Gastrocnemius medialis (tissue), 4 donors: ENCODE measurements at regions not wholly inside any gene's neighbourhood (a gene's known extent, or its start where the extent isn't known, plus 50 kb on each side); places are given as distances from the start of the nearest gene placed in this dataset.
"Not testable (repeated sequence)": the region's sequence is repeated elsewhere in the genome, so short reads cannot be mapped to it uniquely, and the experiment has no call there.

Experiments used
- ATAC-seq, 2 donors: fragments of 150-250 bp; one replicate each; pipeline ENCODE4 v1.9.1; 2016
- DNase-seq, 2 donors: peaks; one replicate each; pipeline ENCODE4 v3.0.0-alpha.2; 2019
- H3K27ac ChIP-seq, 4 donors: fragments of 200-600 bp; sonication (generic); 1 replicate in 1 of 4; 2 replicates in 3 of 4; pipeline ENCODE4 v1.5.1; 2016 to 2018; ENCODE audit warnings: mild to moderate bottlenecking in 2 of 4, moderate library complexity in 1 of 4
- H3K27me3 ChIP-seq, 3 donors: fragments of 200-600 bp; sonication (generic) in 2 of 3; 1 replicate in 1 of 3; 2 replicates in 2 of 3; pipeline versions ENCODE4 v1.5.1 to v1.6.0; 2016 to 2019; ENCODE audit warnings: mild to moderate bottlenecking in 1 of 3, moderate library complexity in 1 of 3
- H3K36me3 ChIP-seq, 2 donors: fragments of 200-600 bp; sonication (generic) in 1 of 2; one replicate each; pipeline ENCODE4 v1.5.1; 2017 to 2018
- H3K4me1 ChIP-seq, 2 donors: fragments of 200-600 bp; sonication (generic) in 1 of 2; one replicate each; pipeline ENCODE4 v1.5.1; 2016 to 2017; ENCODE audit warnings: mild to moderate bottlenecking in 2 of 2
- H3K4me3 ChIP-seq, 4 donors: fragments of 200-600 bp; sonication (generic) in 3 of 4; 1 replicate in 1 of 4; 2 replicates in 3 of 4; pipeline ENCODE4 v1.5.1; 2016 to 2019; ENCODE audit warnings: mild to moderate bottlenecking in 2 of 4
- H3K9me3 ChIP-seq, 3 donors: fragments of 200-600 bp; sonication (generic) in 2 of 3; 1 replicate in 1 of 3; 2 replicates in 2 of 3; pipeline ENCODE4 v1.5.1; 2016 to 2019
- CTCF ChIP-seq, 5 experiments: fragments of 450-650 bp in 3 of 5; fragments of 200-600 bp in 2 of 5; sonication (generic) in 2 of 5; IDR thresholded peaks in 4 of 5; conservative IDR thresholded peaks in 1 of 5; 1 replicate in 4 of 5; 2 replicates in 1 of 5; pipeline ENCODE4 v1.5.1; 2016 to 2019; ENCODE audit warnings: antibody characterized with exemption in 5 of 5, mild to moderate bottlenecking in 3 of 5, moderate library complexity in 3 of 5
- POLR2A ChIP-seq, 2 donors: fragments of 450-650 bp; IDR thresholded peaks; one replicate each; pipeline ENCODE4 v1.6.1; 2017; ENCODE audit warnings: antibody characterized with exemption in 2 of 2, mild to moderate bottlenecking in 2 of 2, moderate library complexity in 2 of 2
- in situ Hi-C, 4 donors: fragments of 200-750 bp; cut with MboI; loops; one replicate each; pipeline versions ENCODE4 v1.15.0 to v1.8.0; 2017; ENCODE audit warnings: low sequenced_read_pairs in 4 of 4
- intact Hi-C: fragments of 100-400 bp; cut with DNase I; formaldehyde crosslinking; loops from one replicate; pipeline ENCODE4 v1.15.1; 2023; ENCODE audit warnings: low total_unique reads

- Histone ChIP-seq H3K9me3 (no peaks in the 10 kb centered on the region), H3K4me3 (no peak overlapping the region), H3K27me3 (no peaks in the 10 kb centered on the region), H3K4me1 (no peaks in the 10 kb centered on the region), H3K27ac (no peak overlapping the region), H3K36me3 (no peaks in the 10 kb centered on the region)
- TF ChIP-seq POLR2A (IDR thresholded peaks at IDR 0.05): no peak
- TF ChIP-seq CTCF (IDR thresholded peaks at IDR 0.05 in 4 of 5, conservative IDR thresholded peaks at IDR 0.05 in 1 of 5): no peak
- intact Hi-C loops (no loop called here), in situ Hi-C loops (no loop called here)
- no peak for DNase-seq
- ATAC-seq: no peak
Observed at GRCh38 chr6:85237478-85237877, 212.4 kb upstream of the NT5E start.

- ATAC-seq: no peak
- Histone ChIP-seq H3K4me1 (no peaks in the 10 kb centered on the region), H3K4me3 (no peak overlapping the region), H3K27ac (no peak overlapping the region), H3K27me3 (no peaks in the 10 kb centered on the region), H3K9me3 (no peaks in the 10 kb centered on the region), H3K36me3 (no peaks in the 10 kb centered on the region)
- intact Hi-C loops (no loop called here), in situ Hi-C loops (no loop called here)
- no peak for DNase-seq
- TF ChIP-seq CTCF (IDR thresholded peaks at IDR 0.05 in 4 of 5, conservative IDR thresholded peaks at IDR 0.05 in 1 of 5): no peak
- no peak for TF ChIP-seq POLR2A (IDR thresholded peaks at IDR 0.05)
Observed at GRCh38 chr6:85236636-85237035, 213.2 kb upstream of the NT5E start.

GRCh38 chr6:85227345-85227744, 222.5 kb upstream of the NT5E start:
- ATAC-seq, H3K27me3 ChIP-seq, DNase-seq, H3K36me3 ChIP-seq, H3K9me3 ChIP-seq, H3K27ac ChIP-seq, in situ Hi-C loops, H3K4me1 ChIP-seq, H3K4me3 ChIP-seq, intact Hi-C loops: not testable (repeated sequence)

GRCh38 chr6:85212794-85213193, 237.1 kb upstream of the NT5E start:
- H3K27me3 ChIP-seq, in situ Hi-C loops, H3K9me3 ChIP-seq, H3K27ac ChIP-seq, H3K4me1 ChIP-seq, intact Hi-C loops, DNase-seq, ATAC-seq, H3K4me3 ChIP-seq, H3K36me3 ChIP-seq: not testable (repeated sequence)

GRCh38 chr6:85195243-85195642, 254.6 kb upstream of the NT5E start:
- intact Hi-C loops: no loop called here
- TF ChIP-seq POLR2A (IDR thresholded peaks at IDR 0.05): no peak
- no peak for TF ChIP-seq CTCF (IDR thresholded peaks at IDR 0.05 in 4 of 5, conservative IDR thresholded peaks at IDR 0.05 in 1 of 5)
- H3K27me3 ChIP-seq: no peaks in the 10 kb centered on the region

GRCh38 chr6:85193339-85193738, 256.5 kb upstream of the NT5E start:
- H3K4me3 ChIP-seq: no peak overlapping the region
- TF ChIP-seq CTCF (IDR thresholded peaks at IDR 0.05 in 4 of 5, conservative IDR thresholded peaks at IDR 0.05 in 1 of 5) (no peak), POLR2A (IDR thresholded peaks at IDR 0.05) (no peak)
- H3K36me3 ChIP-seq: no peaks in the 10 kb centered on the region
- H3K4me1 ChIP-seq: no peaks in the 10 kb centered on the region
- DNase-seq (no peak), ATAC-seq (no peak)
- intact Hi-C loops (no loop called here), in situ Hi-C loops (no loop called here)
- H3K9me3 ChIP-seq: no peaks in the 10 kb centered on the region
- no peak overlapping the region for H3K27ac ChIP-seq
- H3K27me3 ChIP-seq: no peaks in the 10 kb centered on the region

More at GRCh38 chr6:85195243-85195642, 254.6 kb upstream of the NT5E start:
- DNase-seq (no peak), ATAC-seq (no peak)
- Histone ChIP-seq H3K27ac (no peak overlapping the region), H3K4me1 (no peaks in the 10 kb centered on the region), H3K9me3 (no peaks in the 10 kb centered on the region), H3K4me3 (no peak overlapping the region), H3K36me3 (no peaks in the 10 kb centered on the region)
- in situ Hi-C loops: no loop called here
